GM23248 (cell line): ENCODE measurements at regions not wholly inside any gene's neighbourhood (a gene's known extent, or its start where the extent isn't known, plus 50 kb on each side); places are given as distances from the start of the nearest gene placed in this dataset.
A peak's percentile ranks its signal among the peaks of the same experiment; 100 is the strongest.

ENCODE experiments used
- DNase-seq: peaks from one replicate; pipeline ENCODE4 v3.0.0-alpha.2; 2015
- H2AFZ ChIP-seq: fragments of 200-600 bp; sonication (generic); 2 replicates; pipeline ENCODE4 v1.6.1; 2016; ENCODE audit warnings: antibody characterized with exemption
- H3F3A ChIP-seq: fragments of 200-600 bp; sonication (generic); 2 replicates; pipeline ENCODE4 v1.6.1; 2016; ENCODE audit warnings: mild to moderate bottlenecking, antibody characterized with exemption, mixed run types; ENCODE audit not compliant: insufficient read depth
- H3K27ac ChIP-seq: fragments of 200-600 bp; sonication (generic); 2 replicates; pipeline ENCODE4 v1.5.1; 2016; ENCODE audit warnings: mild to moderate bottlenecking
- H3K27me3 ChIP-seq: fragments of 200-600 bp; sonication (generic); replicated peaks from 2 replicates; pipeline ENCODE4 v1.6.1; 2016; ENCODE audit warnings: mild to moderate bottlenecking; ENCODE audit not compliant: insufficient read depth
- H3K36me3 ChIP-seq: fragments of 200-600 bp; sonication (generic); 2 replicates; pipeline ENCODE4 v1.6.1; 2016; ENCODE audit warnings: low read depth, mild to moderate bottlenecking
- H3K4me1 ChIP-seq: fragments of 200-600 bp; sonication (generic); 2 replicates; pipeline ENCODE4 v1.6.1; 2016; ENCODE audit warnings: mild to moderate bottlenecking; ENCODE audit not compliant: insufficient read depth
- H3K4me2 ChIP-seq: fragments of 200-600 bp; sonication (generic); one replicate; pipeline ENCODE4 v1.6.1; 2016; ENCODE audit warnings: mild to moderate bottlenecking; ENCODE audit not compliant: unreplicated experiment
- H3K4me3 ChIP-seq: fragments of 200-600 bp; sonication (generic); 2 replicates; pipeline ENCODE4 v1.5.1; 2016; ENCODE audit warnings: mild to moderate bottlenecking
- H3K79me2 ChIP-seq: fragments of 200-600 bp; sonication (generic); 2 replicates; pipeline ENCODE4 v1.6.1; 2016; ENCODE audit warnings: mild to moderate bottlenecking; ENCODE audit not compliant: insufficient read depth
- H3K9ac ChIP-seq: fragments of 200-600 bp; sonication (generic); 2 replicates; pipeline ENCODE4 v1.6.1; 2016; ENCODE audit warnings: mild to moderate bottlenecking
- H3K9me2 ChIP-seq: fragments of 200-600 bp; sonication (generic); 2 replicates; pipeline ENCODE4 v1.6.1; 2016; ENCODE audit warnings: mixed run types, mild to moderate bottlenecking, moderate library complexity; ENCODE audit not compliant: insufficient read depth
- H3K9me3 ChIP-seq: fragments of 200-600 bp; sonication (generic); one replicate; pipeline ENCODE4 v1.6.1; 2017; ENCODE audit warnings: low read depth
- H4K20me1 ChIP-seq: fragments of 200-600 bp; sonication (generic); 2 replicates; pipeline ENCODE4 v1.6.0; 2016; ENCODE audit not compliant: insufficient read depth
- EZH2 ChIP-seq: fragments of 200-600 bp; sonication (generic); IDR thresholded peaks from 2 replicates; pipeline ENCODE4 v1.6.1; 2018; ENCODE audit warnings: antibody characterized with exemption, mild to moderate bottlenecking; ENCODE audit not compliant: insufficient read depth, poor library complexity, severe bottlenecking
- EZH2phosphoT487 ChIP-seq: fragments of 200-600 bp; sonication (generic); IDR thresholded peaks from 2 replicates; pipeline ENCODE4 v1.6.1; 2018; ENCODE audit warnings: antibody characterized with exemption, moderate library complexity, mild to moderate bottlenecking, low read depth; ENCODE audit not compliant: insufficient read depth
- WGBS, 2 experiments: methylation state at CpG; one replicate each; pipeline ENCODE4 v1.1.6; 2015 to 2017; ENCODE audit warnings: low lambda C conversion rate in 2 of 2, low coverage in 1 of 2; ENCODE audit errors: missing lambda C conversion rate in 2 of 2; 5-methylcytosine and 5-hydroxymethylcytosine counted together
- in situ Hi-C: fragments of 300-500 bp; cut with MboI; formaldehyde crosslinking; loops from 2 replicates; pipeline ENCODE4 v1.15.0; 2020

DNA sequence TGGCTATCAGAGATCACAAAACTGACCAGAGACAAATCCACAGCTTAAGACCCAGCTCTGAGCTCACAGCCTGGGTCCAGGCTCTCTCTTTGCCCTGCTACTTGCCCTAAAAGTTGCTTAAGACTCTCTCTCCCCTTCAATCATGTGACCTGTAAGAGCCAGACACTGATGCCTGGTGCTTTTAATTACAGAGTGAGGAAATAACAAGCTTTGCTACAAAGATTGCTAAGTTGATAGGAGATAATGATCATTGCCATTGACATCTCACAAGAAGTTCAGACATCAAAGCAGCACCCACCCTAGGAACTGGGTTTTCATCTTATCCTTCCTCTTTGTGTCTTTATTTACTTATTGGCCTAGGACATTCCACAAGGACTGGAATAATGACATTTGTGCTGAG is 125.9 kb upstream of the CD93 start:
- no peaks in the 10 kb centered on the region for H3K4me1 ChIP-seq
- H3K9me2 ChIP-seq: no peaks in the 10 kb centered on the region
- no peak for TF ChIP-seq EZH2phosphoT487
- TF ChIP-seq EZH2: no peak
- H4K20me1 ChIP-seq: no peaks in the 10 kb centered on the region
- no peaks in the 10 kb centered on the region for H3K9me3 ChIP-seq
- H3K4me2 ChIP-seq: no peak overlapping the region
- H3K27ac ChIP-seq: no peak overlapping the region
- no peak overlapping the region for H3K4me3 ChIP-seq
- no peaks in the 10 kb centered on the region for H3K27me3 ChIP-seq
- H3K9ac ChIP-seq: no peak overlapping the region
- in situ Hi-C loops: no loop called here
- no peaks in the 10 kb centered on the region for H3F3A ChIP-seq
- H3K79me2 ChIP-seq: no peaks in the 10 kb centered on the region
- H3K36me3 ChIP-seq: no peaks in the 10 kb centered on the region
- no peak for DNase-seq
- no peak overlapping the region for H2AFZ ChIP-seq

DNA sequence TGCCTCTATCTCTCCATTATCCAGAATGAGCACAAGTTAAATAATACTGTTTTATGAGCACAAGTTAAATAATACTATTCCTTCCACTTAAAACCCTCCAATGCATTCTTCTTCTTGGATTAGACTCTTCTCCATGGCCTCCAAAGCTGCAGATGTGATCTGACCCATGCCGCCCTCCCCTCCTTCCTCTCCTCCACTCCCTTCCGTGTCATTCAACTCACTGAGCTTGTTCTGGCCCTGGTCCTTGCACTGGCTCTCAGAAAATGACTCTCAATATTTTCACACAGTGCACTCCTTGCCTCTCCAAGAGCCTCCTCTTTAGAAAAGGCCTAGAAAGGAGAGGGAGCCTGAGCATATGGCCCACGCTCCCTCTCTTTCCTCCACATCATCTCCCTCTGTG is 125.0 kb upstream of the CD93 start:
- WGBS, 2 experiments: 79% methylated on average over 3 of the region's 3 CpGs
- DNase-seq: no peak

DNA sequence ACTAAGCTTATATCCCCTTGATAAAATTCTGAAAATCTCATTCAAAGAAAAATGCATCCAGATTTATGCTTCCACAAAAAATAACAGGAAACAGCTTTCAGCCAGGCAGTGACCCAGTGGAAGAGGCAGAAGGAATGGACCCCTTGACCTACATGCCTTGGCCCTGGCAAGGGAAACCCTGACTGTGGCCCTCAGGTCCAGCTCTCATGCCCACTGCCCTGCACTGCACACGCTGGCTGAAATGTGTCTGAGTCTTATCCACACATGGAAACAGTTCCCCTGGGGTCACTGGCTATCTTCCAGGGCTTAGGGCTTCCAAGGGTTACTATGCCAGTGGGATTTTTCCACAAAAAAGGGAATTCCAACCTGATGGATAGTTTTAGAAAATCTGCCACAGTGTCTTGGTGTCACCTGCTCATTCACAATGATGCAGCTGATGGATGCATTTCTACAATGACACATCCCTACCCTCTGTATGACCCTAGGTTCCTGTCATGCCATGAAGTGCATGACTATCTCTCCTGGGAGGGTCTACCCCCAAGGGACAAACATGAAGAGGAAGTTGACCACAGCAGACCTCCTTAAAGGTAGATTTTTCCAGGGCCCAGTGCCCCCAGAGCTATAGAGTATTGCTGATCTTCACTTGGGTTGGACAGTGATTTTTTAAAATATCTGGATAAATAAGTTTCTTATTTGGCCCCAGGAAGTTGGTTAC is 121.9 kb upstream of the CD93 start:
- no peaks in the 10 kb centered on the region for H4K20me1 ChIP-seq
- no peak overlapping the region for H3K4me3 ChIP-seq
- no peaks in the 10 kb centered on the region for H3F3A ChIP-seq
- TF ChIP-seq EZH2phosphoT487 (no peak), EZH2 (no peak)
- H3K79me2 ChIP-seq: no peaks in the 10 kb centered on the region
- H3K4me1 ChIP-seq: peaks cover 3% of the 10 kb centered on the region; the same call in 1 of the 2 replicates
- DNase-seq: no peak
- H3K27me3 ChIP-seq: no peaks in the 10 kb centered on the region
- no peak overlapping the region for H3K4me2 ChIP-seq
- in situ Hi-C loops: no loop called here
- no peak overlapping the region for H2AFZ ChIP-seq
- WGBS, 2 experiments: 89 to 100% methylated on average over 1 of the region's 1 CpG
- H3K27ac ChIP-seq: no peak overlapping the region
- no peaks in the 10 kb centered on the region for H3K9me3 ChIP-seq
- H3K9ac ChIP-seq: no peak overlapping the region
- H3K9me2 ChIP-seq: no peaks in the 10 kb centered on the region
- H3K36me3 ChIP-seq: no peaks in the 10 kb centered on the region

More for the DNA sequence above, 125.0 kb upstream of the CD93 start:
- no peak overlapping the region for H2AFZ ChIP-seq
- no peaks in the 10 kb centered on the region for H3K9me3 ChIP-seq
- no peak overlapping the region for H3K27ac ChIP-seq
- no peaks in the 10 kb centered on the region for H3K4me1 ChIP-seq
- no peak overlapping the region for H3K9ac ChIP-seq
- no peak overlapping the region for H3K4me3 ChIP-seq
- no peaks in the 10 kb centered on the region for H3K36me3 ChIP-seq
- H3K79me2 ChIP-seq: no peaks in the 10 kb centered on the region
- no peak overlapping the region for H3K4me2 ChIP-seq
- no peak for TF ChIP-seq EZH2
- no peak for TF ChIP-seq EZH2phosphoT487
- no peaks in the 10 kb centered on the region for H3K9me2 ChIP-seq
- H4K20me1 ChIP-seq: no peaks in the 10 kb centered on the region
- H3K27me3 ChIP-seq: no peaks in the 10 kb centered on the region
- in situ Hi-C loops: no loop called here
- H3F3A ChIP-seq: no peaks in the 10 kb centered on the region

DNA sequence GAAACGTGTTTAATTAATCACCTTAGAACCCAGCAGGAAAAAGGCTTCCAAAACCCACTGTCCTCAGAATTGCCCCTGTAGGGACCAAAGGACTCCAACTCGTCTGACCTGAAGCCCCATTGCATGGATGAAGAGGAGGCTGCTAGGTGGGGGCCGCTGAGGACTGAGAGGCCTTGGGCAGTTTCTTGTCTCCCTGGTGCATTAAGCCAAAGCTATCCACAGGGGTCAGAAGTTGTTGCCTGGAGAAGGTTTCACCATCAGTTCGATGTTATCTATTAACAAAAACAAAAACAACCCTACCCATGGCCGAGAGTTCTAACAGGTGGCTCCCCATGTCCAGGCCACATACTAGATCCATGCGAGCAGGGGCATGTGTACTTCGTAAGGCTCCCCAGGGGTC is 120.9 kb upstream of the CD93 start:
- H3K27me3 ChIP-seq: no peaks in the 10 kb centered on the region
- WGBS, 2 experiments: 87 to 93% methylated on average over 7 of the region's 7 CpGs
- H3F3A ChIP-seq: no peaks in the 10 kb centered on the region

DNA sequence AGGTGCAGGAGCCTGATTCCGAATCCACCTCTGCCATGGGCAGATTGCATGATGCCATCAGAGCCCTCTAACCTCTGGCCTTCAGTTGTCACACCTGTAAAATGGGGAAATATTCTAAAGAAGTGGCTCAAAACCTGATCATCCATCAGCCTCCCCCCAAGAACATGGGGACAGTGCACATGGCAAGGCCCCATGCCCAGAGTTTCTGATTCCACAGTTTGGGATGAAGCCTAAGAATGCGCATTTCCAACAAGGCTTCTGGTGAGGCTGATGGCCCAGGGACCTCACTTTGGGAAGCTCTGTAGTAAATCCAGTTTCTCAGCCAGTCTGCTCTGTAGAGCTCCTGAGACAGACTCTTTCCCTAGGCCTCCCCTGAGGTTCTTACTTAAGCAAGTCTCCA is 119.9 kb upstream of the CD93 start:
- Histone ChIP-seq H3K9ac (peak overlapping the region; percentile 37; the same call in 1 of the 2 replicates), H3F3A (no peaks in the 10 kb centered on the region), H3K4me2 (no peak overlapping the region), H3K27ac (peak overlapping the region; percentile 31), H3K79me2 (no peaks in the 10 kb centered on the region), H4K20me1 (no peaks in the 10 kb centered on the region), H3K9me2 (no peaks in the 10 kb centered on the region), H3K4me1 (peaks cover 3% of the 10 kb centered on the region; the same call in 1 of the 2 replicates), H3K9me3 (no peaks in the 10 kb centered on the region), H3K27me3 (no peaks in the 10 kb centered on the region), H3K36me3 (no peaks in the 10 kb centered on the region), H3K4me3 (no peak overlapping the region), H2AFZ (peak overlapping the region; percentile 49; the same call in 1 of the 2 replicates)
- in situ Hi-C loops: no loop called here
- no peak for TF ChIP-seq EZH2phosphoT487
- TF ChIP-seq EZH2: no peak
- WGBS, 2 experiments: 57 to 60% methylated on average over 2 of the region's 2 CpGs
- no peak for DNase-seq

More for the DNA sequence above, 120.9 kb upstream of the CD93 start:
- H3K27ac ChIP-seq: no peak overlapping the region
- H4K20me1 ChIP-seq: no peaks in the 10 kb centered on the region
- no peaks in the 10 kb centered on the region for H3K9me2 ChIP-seq
- H3K4me3 ChIP-seq: no peak overlapping the region
- peaks cover 3% of the 10 kb centered on the region; the same call in 1 of the 2 replicates for H3K4me1 ChIP-seq
- TF ChIP-seq EZH2 (no peak), EZH2phosphoT487 (no peak)
- no peaks in the 10 kb centered on the region for H3K79me2 ChIP-seq
- H3K36me3 ChIP-seq: no peaks in the 10 kb centered on the region
- no peak overlapping the region for H2AFZ ChIP-seq
- in situ Hi-C loops: no loop called here
- H3K4me2 ChIP-seq: no peak overlapping the region
- H3K9ac ChIP-seq: no peak overlapping the region
- H3K9me3 ChIP-seq: no peaks in the 10 kb centered on the region
- DNase-seq: no peak
